KG1 (cell line): ENCODE measurements at regions not wholly inside any gene's neighbourhood (a gene's known extent, or its start where the extent isn't known, plus 50 kb on each side); places are given as distances from the start of the nearest gene placed in this dataset.

Experiments
- DNase-seq: peaks from one replicate; lab custom pipeline; 2025; lab: John Stamatoyannopoulos, UW

DNA sequence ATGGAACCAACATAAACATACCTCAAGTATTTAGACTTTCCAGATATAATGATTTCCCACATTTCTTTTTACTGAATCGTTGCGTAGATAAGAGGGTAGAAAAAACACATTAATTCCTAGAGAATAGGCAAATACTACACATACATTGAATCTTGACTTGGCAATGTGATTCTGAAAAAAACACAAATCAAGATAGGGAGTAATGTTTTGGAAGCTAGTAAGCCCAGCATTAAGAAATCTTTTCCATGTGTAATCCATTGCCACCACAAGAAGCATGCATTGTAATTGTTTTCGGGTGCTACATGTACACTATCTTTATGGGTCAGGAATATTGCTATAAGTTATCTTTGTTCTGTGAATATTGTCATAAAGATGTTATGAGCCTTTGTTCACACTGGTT lies 269.8 kb upstream of the PDGFD start:
- no peak for DNase-seq

GRCh38 chr11:104432981-104433380 lies 269.0 kb upstream of the PDGFD start:
- no peak for DNase-seq

- DNase-seq, result no peak
These were observed 268.6 kb upstream of the PDGFD start for GRCh38 chr11:104432526-104432925.

GRCh38 chr11:104422324-104422944 lies 258.5 kb upstream of the PDGFD start:
- DNase-seq, result no peak

DNA sequence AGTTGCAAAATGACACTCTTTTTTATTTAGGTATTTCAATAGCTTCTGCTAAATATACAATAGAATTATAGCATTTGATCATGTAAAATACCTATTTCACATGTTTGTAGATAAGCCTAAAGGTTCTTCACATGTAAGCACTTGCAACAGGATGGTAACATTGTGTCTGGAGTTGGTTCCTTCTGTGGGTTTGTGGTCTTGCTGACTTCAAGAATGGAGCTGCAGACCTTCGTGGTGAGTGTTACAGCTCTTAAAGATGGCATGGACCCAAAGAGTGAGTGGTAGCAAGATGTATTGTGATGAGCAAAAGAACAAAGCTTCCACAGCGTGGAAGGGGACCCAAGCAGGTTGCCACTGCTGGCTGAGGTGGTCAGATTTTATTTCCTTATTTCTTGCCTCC lies 246.4 kb upstream of the PDGFD start:
- no peak for DNase-seq

GRCh38 chr11:104408630-104409029 lies 244.7 kb upstream of the PDGFD start:
- DNase-seq, result no peak

- DNase-seq, result no peak
These were observed 241.3 kb upstream of the PDGFD start for GRCh38 chr11:104405277-104405676.

GRCh38 chr11:104404231-104405175 lies 240.6 kb upstream of the PDGFD start:
- no peak for DNase-seq

GRCh38 chr11:104402812-104403521 lies 239.0 kb upstream of the PDGFD start:
- no peak for DNase-seq

DNA sequence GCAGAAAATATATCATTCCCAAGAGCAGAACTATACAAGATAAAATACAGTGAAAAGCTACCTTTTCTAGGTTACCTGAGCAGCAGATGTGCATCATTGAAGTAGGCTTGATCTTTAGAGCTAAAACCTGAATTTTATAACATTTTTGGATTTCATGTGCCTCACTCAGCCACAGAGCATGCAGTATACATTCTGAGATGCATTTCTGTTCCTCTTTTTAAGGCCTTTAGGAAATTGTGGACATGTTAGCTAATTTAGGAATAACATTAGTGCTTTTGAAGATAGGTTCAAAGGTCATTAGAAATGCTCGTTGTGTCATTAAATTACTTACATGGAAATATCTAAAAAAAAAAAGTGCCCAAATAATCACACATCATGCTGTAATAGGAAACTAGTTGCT lies 230.6 kb upstream of the PDGFD start:
- no peak for DNase-seq

GRCh38 chr11:104390651-104391050 lies 226.7 kb upstream of the PDGFD start:
- no peak for DNase-seq

DNA sequence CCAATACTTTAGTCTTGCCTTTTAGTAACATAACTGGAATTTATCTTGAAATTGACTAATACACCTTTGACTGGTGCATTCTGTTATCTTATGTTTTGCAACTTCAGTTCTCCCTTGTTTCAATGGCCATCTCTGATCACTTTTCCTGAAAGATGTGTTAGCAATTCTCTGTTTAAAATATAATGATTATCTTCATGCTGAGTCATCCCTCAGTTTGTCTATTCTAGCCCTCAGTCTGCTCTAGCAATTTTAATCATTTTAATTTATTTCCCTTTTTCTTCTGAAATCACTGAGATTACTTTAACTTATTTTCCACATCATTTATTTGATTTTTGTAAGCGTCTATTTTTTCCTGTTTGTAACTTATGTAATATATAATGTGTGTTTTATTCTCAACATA lies 221.9 kb upstream of the PDGFD start:
- DNase-seq, result no peak

- DNase-seq, result no peak
These were observed 216.4 kb upstream of the PDGFD start for GRCh38 chr11:104380358-104380757.

- DNase-seq, result no peak
These were observed 208.2 kb upstream of the PDGFD start for GRCh38 chr11:104372111-104372510.

GRCh38 chr11:104370478-104370877 lies 206.5 kb upstream of the PDGFD start:
- DNase-seq, result no peak

DNA sequence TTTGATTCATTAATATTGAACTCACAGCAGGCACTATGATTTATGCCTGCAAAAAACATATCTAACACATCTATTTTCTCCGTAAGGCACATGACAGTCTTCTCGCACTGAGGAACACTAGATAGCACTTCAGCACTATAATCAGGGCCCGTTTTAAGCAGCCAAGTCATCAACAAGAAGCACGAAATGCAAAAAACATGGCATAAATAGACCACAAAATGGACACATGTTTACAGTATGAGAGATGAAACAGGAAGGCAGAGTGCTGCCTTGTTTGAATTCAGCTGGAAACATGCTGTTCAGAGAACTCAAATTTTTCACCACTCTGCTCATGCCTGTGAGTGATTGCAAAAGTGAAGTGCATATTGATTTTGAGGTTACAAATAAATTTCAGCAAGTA lies 205.8 kb upstream of the PDGFD start:
- no peak for DNase-seq

- no peak for DNase-seq
These were observed 202.4 kb upstream of the PDGFD start for GRCh38 chr11:104366321-104366734.

DNA sequence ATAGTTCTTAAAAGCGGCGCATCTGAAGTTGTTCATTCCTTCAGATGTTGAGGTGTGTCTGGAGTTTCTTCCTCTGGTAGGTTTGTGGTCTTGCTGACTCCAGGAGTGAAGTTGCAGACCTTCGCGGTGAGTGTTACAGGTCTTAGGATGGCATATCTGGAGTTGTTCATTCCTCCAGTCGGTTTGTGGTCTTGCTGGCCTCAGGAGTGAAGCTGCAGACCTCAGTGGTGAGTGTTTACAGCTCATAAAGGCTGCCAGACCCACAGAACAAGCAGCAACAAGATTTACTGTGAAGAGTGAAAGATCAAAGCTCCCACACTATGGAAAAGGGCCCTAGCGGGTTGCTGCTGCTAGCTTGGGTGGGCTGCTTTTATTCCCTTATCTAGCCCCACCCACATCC lies 201.7 kb upstream of the PDGFD start:
- DNase-seq, result no peak

DNA sequence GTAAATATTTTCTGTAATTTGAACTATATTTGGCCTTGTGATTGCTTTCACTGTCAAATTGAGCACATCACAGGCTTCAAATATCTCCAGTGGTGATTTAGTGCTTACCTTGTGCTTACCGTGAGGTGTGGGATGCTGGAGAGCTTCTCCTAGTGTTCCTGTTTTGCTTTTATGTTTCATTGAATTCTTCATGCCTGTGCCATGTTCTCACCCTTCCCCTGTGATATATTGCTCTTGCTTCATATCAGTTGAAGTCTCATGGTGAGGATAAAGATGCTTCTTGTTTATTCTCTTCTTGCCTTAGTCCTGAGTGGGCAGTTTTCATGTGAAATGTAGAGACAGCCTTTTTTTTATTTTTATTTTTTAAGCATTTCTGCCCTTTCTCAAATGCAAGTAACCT lies 198.0 kb upstream of the PDGFD start:
- DNase-seq, result no peak

- no peak for DNase-seq
These were observed 188.1 kb upstream of the PDGFD start for GRCh38 chr11:104352036-104352435.

DNA sequence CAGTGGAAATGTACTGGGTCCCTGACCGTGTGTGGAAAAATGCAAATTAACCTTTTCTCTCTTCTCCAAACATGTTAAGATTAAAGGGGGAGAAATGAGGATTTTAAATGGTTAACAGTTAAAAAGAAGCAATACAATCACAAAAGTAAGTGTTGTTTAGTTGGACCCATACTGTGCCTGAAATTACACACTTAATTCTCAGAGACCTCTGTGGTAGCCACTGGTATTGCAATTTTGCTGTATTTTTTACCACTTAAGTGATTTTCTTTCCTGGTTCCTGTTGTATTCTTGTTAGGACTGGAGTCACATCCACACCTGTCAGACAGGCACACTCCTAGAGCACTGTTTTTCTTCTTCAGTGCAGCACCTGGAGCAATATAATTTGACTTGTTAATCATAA lies 179.6 kb upstream of the PDGFD start:
- no peak for DNase-seq

DNA sequence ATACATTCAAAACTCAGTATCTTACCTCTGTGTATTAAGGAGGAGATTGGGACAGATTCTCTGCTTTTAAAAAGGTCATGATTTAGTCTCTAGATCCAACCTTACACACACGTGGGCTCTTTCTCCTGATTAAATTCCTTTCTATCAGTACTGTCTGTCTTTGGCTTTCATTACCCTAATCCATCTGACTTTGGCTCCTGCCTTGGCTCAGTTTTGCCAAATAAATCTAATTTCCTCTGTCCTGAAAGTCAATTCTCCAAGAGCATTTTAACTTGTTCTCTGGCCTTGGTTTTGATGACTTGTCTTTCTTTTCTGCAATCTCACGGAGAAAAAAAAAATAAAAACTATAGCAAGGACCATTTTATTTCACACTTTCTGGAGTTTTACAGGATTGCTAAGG lies 176.6 kb upstream of the PDGFD start:
- DNase-seq, result no peak

GRCh38 chr11:104339380-104339831 lies 175.5 kb upstream of the PDGFD start:
- DNase-seq, result peak; percentile 77
